WTC11 (cell line): ENCODE measurements at regions not wholly inside any gene's neighbourhood (a gene's known extent, or its start where the extent isn't known, plus 50 kb on each side); places are given as distances from the start of the nearest gene placed in this dataset.

Source experiments
- ATAC-seq: fragments of 200-7000 bp; cut with Tn5 transposase; 2 replicates; pipeline ENCODE4 v1.10.0; 2021; ENCODE audit warnings: mild to moderate bottlenecking, moderate library complexity
- CTCF ChIA-PET: fragments of 300-600 bp; sonication (Branson Sonifier 250); formaldehyde crosslinking; loops from one replicate; lab custom pipeline; 2021; ENCODE audit warnings: antibody characterized with exemption; lab: Charles Lee
- POLR2A ChIA-PET: fragments of 350-600 bp; sonication (Branson Sonifier 250); formaldehyde crosslinking; loops from one replicate; lab custom pipeline; 2021; ENCODE audit warnings: antibody characterized with exemption; lab: Charles Lee
- DNase-seq: peaks from one replicate; pipeline ENCODE4 v3.0.0; 2021; ENCODE audit warnings: low spot score
- H3K27ac Mint-ChIP-seq: 2 replicates; pipeline ENCODE4 v1.8.0; 2021; ENCODE audit warnings: mixed read lengths
- H3K27me3 Mint-ChIP-seq: 2 replicates; pipeline ENCODE4 v1.8.0; 2021; ENCODE audit warnings: low read depth, mild to moderate bottlenecking, moderate library complexity, mixed read lengths
- H3K36me3 Mint-ChIP-seq: 2 replicates; pipeline ENCODE4 v1.8.0; 2021; ENCODE audit warnings: mixed read lengths
- H3K4me1 Mint-ChIP-seq: 2 replicates; pipeline ENCODE4 v1.8.0; 2022; ENCODE audit warnings: mixed read lengths
- H3K4me3 Mint-ChIP-seq: 2 replicates; pipeline ENCODE4 v1.8.0; 2021; ENCODE audit warnings: mild to moderate bottlenecking, moderate library complexity, mixed read lengths
- H3K9me3 Mint-ChIP-seq: 2 replicates; pipeline ENCODE4 v1.8.0; 2021; ENCODE audit warnings: mixed read lengths
- ESRRA ChIP-seq: sonication (generic); formaldehyde crosslinking; IDR thresholded peaks from 2 replicates; pipeline ENCODE4 v1.8.1; 2022; ENCODE audit warnings: mild to moderate bottlenecking, missing genetic modification reagents, borderline replicate concordance
- FOXP1 ChIP-seq: sonication (generic); formaldehyde crosslinking; IDR thresholded peaks from 2 replicates; pipeline ENCODE4 v1.8.0; 2022; ENCODE audit warnings: missing genetic modification reagents, mild to moderate bottlenecking, moderate library complexity, borderline replicate concordance
- GABPB1 ChIP-seq: sonication (generic); formaldehyde crosslinking; IDR thresholded peaks from 2 replicates; pipeline ENCODE4 v1.8.1; 2023; ENCODE audit warnings: mild to moderate bottlenecking, missing genetic modification reagents
- IRF2 ChIP-seq: sonication (generic); formaldehyde crosslinking; IDR thresholded peaks from 2 replicates; pipeline ENCODE4 v1.8.0; 2022; ENCODE audit warnings: low read depth, missing genetic modification reagents, borderline replicate concordance
- MAX ChIP-seq: sonication (generic); formaldehyde crosslinking; IDR thresholded peaks from 2 replicates; pipeline ENCODE4 v1.8.0; 2022; ENCODE audit warnings: mild to moderate bottlenecking, missing genetic modification reagents
- MXD4 ChIP-seq: fragments of 250-450 bp; sonication (Bioruptor Pico); IDR thresholded peaks from 2 replicates; pipeline ENCODE4 v1.8.0; 2021; ENCODE audit warnings: mild to moderate bottlenecking, moderate library complexity, borderline replicate concordance
- PRDM15 ChIP-seq: sonication (generic); formaldehyde crosslinking; IDR thresholded peaks from 2 replicates; pipeline ENCODE4 v1.8.0; 2022; ENCODE audit warnings: missing genetic modification reagents
- PREB ChIP-seq: sonication (generic); formaldehyde crosslinking; IDR thresholded peaks from 2 replicates; pipeline ENCODE4 v1.8.1; 2022; ENCODE audit warnings: mild to moderate bottlenecking, missing genetic modification reagents, moderate library complexity, borderline replicate concordance
- PRRX2 ChIP-seq: fragments of 250-450 bp; sonication (Bioruptor Pico); IDR thresholded peaks from 2 replicates; pipeline ENCODE4 v1.8.0; 2021; ENCODE audit warnings: mild to moderate bottlenecking
- RELA ChIP-seq: sonication (generic); formaldehyde crosslinking; IDR thresholded peaks from 2 replicates; pipeline ENCODE4 v1.8.1; 2022; ENCODE audit warnings: missing genetic modification reagents, mild to moderate bottlenecking, borderline replicate concordance
- RORB ChIP-seq: fragments of 250-450 bp; sonication (Bioruptor Pico); IDR thresholded peaks from 2 replicates; pipeline ENCODE4 v1.9.0; 2021; ENCODE audit warnings: mild to moderate bottlenecking
- SMAD4 ChIP-seq: sonication (generic); formaldehyde crosslinking; IDR thresholded peaks from 2 replicates; pipeline ENCODE4 v1.8.0; 2022; ENCODE audit warnings: mild to moderate bottlenecking, missing genetic modification reagents
- TEAD4 ChIP-seq: sonication (generic); formaldehyde crosslinking; IDR thresholded peaks from 2 replicates; pipeline ENCODE4 v1.8.0; 2022; ENCODE audit warnings: mild to moderate bottlenecking, missing genetic modification reagents
- USF2 ChIP-seq: sonication (generic); formaldehyde crosslinking; IDR thresholded peaks from 2 replicates; pipeline ENCODE4 v1.8.1; 2023; ENCODE audit warnings: mild to moderate bottlenecking, missing genetic modification reagents, moderate library complexity
- ZMAT4 ChIP-seq: fragments of 250-450 bp; sonication (Bioruptor Pico); IDR thresholded peaks from 2 replicates; pipeline ENCODE4 v1.9.0; 2021; ENCODE audit warnings: mild to moderate bottlenecking
- ZNF423 ChIP-seq: fragments of 250-450 bp; sonication (Bioruptor Pico); IDR thresholded peaks from 2 replicates; pipeline ENCODE4 v2.1.2; 2022; ENCODE audit warnings: mild to moderate bottlenecking, moderate library complexity

- no peak for TF ChIP-seq PREB (CRISPR knock-in tag)
Measured at GRCh38 chr5:143992496-143992895, 178.0 kb downstream of the YIPF5 start (continued).

GRCh38 chr5:144002876-144003275 is 167.6 kb downstream of the YIPF5 start:
- POLR2A ChIA-PET, result no interaction called here
- H3K27ac Mint-ChIP-seq, result no peak overlapping the region
- ATAC-seq, result no peak
- CTCF ChIA-PET, result no interaction called here
- peaks cover 50% of the 10 kb centered on the region for H3K9me3 Mint-ChIP-seq
- no peak overlapping the region for H3K4me3 Mint-ChIP-seq
- peaks cover 37% of the 10 kb centered on the region for H3K36me3 Mint-ChIP-seq
- no peak for TF ChIP-seq RELA
- no peak for TF ChIP-seq ZNF423 (CRISPR knock-in tag)
- TF ChIP-seq IRF2 (CRISPR knock-in tag), result no peak
- TF ChIP-seq TEAD4 (CRISPR knock-in tag), result no peak
- TF ChIP-seq RORB, result no peak
- TF ChIP-seq GABPB1 (CRISPR knock-in tag), result no peak
- TF ChIP-seq SMAD4, result no peak
- TF ChIP-seq PRDM15, result no peak
- TF ChIP-seq MAX (CRISPR knock-in tag), result no peak
- no peak for TF ChIP-seq PRRX2 (CRISPR knock-in tag)
- TF ChIP-seq, all 79 proteins: peak for 0
- Mint-ChIP-seq H3K4me1 (0 out of 2 replicates have a peak, but pooled peaks cover 4% of the 10 kb centered on the region), H3K27me3 (no peaks in the 10 kb centered on the region; the same call in 1 of the 2 replicates)
- no peak for DNase-seq

- ChIA-PET POLR2A (no interaction called here), CTCF (no interaction called here)
- Mint-ChIP-seq H3K4me3 (no peak overlapping the region), H3K27ac (no peak overlapping the region), H3K9me3 (peaks cover 47% of the 10 kb centered on the region)
- DNase-seq (no peak), ATAC-seq (no peak)
- TF ChIP-seq PRRX2 (CRISPR knock-in tag), result no peak
- TF ChIP-seq IRF2 (CRISPR knock-in tag), result no peak
- no peak for TF ChIP-seq MXD4 (CRISPR knock-in tag)
- TF ChIP-seq ESRRA (CRISPR knock-in tag), result no peak
- no peak for TF ChIP-seq FOXP1 (CRISPR knock-in tag)
- no peak for TF ChIP-seq USF2 (CRISPR knock-in tag)
- no peak for TF ChIP-seq ZMAT4
- TF ChIP-seq PREB (CRISPR knock-in tag), result no peak
- TF ChIP-seq, all 79 proteins: peak for 0
- H3K4me1 Mint-ChIP-seq, result no peaks in the 10 kb centered on the region
- H3K36me3 Mint-ChIP-seq, result peaks cover 42% of the 10 kb centered on the region
- H3K27me3 Mint-ChIP-seq, result no peaks in the 10 kb centered on the region; the same call in 1 of the 2 replicates
Measured at GRCh38 chr5:144003636-144004035, 166.8 kb downstream of the YIPF5 start.
